HepG2 (cell line): ENCODE measurements at regions not wholly inside any gene's neighbourhood (a gene's known extent, or its start where the extent isn't known, plus 50 kb on each side); places are given as distances from the start of the nearest gene placed in this dataset.

Experiments used
- ATAC-seq: fragments of 200-7000 bp; cut with Tn5 transposase; 3 replicates; pipeline ENCODE4 v1.9.1; 2020; ENCODE audit warnings: mild to moderate bottlenecking, moderate library complexity
- BruUV-seq: library from RNA; stranded (reverse); fragments of 400-500 nt; replicated peaks from 2 replicates; lab custom pipeline; 2021; lab: Mats Ljungman, UMichigan
- CTCF ChIA-PET: fragments of 300-600 bp; formaldehyde crosslinking; extraction: SDS; loops from one replicate; lab custom pipeline; 2021; ENCODE audit warnings: low total read pairs, inconsistent platforms, low intra/inter-chr PET ratio; lab: Yijun Ruan, JAX
- POLR2A ChIA-PET: fragments of 350-600 bp; sonication (Branson Sonifier 250); formaldehyde crosslinking; loops from one replicate; lab custom pipeline; 2020; ENCODE audit warnings: antibody characterized with exemption, inconsistent platforms; lab: Yijun Ruan, JAX
- DNase-seq: peaks from one replicate; pipeline ENCODE4 v3.0.0-alpha.2; 2015; ENCODE audit warnings: low spot score
- FAIRE-seq: peaks from 3 replicates; lab custom pipeline; 2011; peaks lifted over from hg19 to GRCh38; lab: Jason Lieb, UNC
- H2AFZ ChIP-seq: one replicate; pipeline ENCODE4 v1.6.1; 2011; ENCODE audit warnings: low read length, inconsistent platforms
- H3K27ac ChIP-seq: fragments of 300-600 bp; 3 replicates; pipeline ENCODE4 v1.8.0; 2011; ENCODE audit warnings: mixed run types, mild to moderate bottlenecking, mixed read lengths, low read length, inconsistent platforms; ENCODE audit not compliant: insufficient read depth; ENCODE audit errors: extremely low read length
- H3K27me3 ChIP-seq, 2 experiments: fragments of 200-600 bp in 1 of 2; 2 replicates in 1 of 2; 3 replicates in 1 of 2; pipeline versions ENCODE4 v1.6.0 to v1.8.0; 2011; ENCODE audit warnings: low read length in 2 of 2, mild to moderate bottlenecking in 2 of 2, moderate library complexity in 2 of 2, inconsistent platforms in 1 of 2; ENCODE audit not compliant: insufficient read depth in 2 of 2, control insufficient read depth in 1 of 2
- H3K36me3 ChIP-seq, 2 experiments: fragments of 200-600 bp in 1 of 2; replicated peaks in 1 of 2; 2 replicates in 1 of 2; 3 replicates in 1 of 2; pipeline versions ENCODE4 v1.5.1 to v1.8.0; 2011; ENCODE audit warnings: low read length in 2 of 2, inconsistent platforms in 1 of 2; ENCODE audit not compliant: insufficient read depth in 2 of 2, control insufficient read depth in 1 of 2
- H3K4me1 ChIP-seq: 2 replicates; pipeline ENCODE4 v1.5.1; 2012; ENCODE audit warnings: low read length, inconsistent platforms; ENCODE audit not compliant: insufficient read depth
- H3K4me2 ChIP-seq: 2 replicates; pipeline ENCODE4 v1.6.0; 2011; ENCODE audit warnings: low read depth, low read length, inconsistent platforms
- H3K4me3 ChIP-seq, 3 experiments: fragments of 200-600 bp in 1 of 3; sonication (generic), shearing (Covaris generic) in 1 of 3; replicated peaks in 1 of 3; 2 replicates each; pipeline ENCODE4 v1.5.1; 2011 to 2016; ENCODE audit warnings: low read length in 3 of 3, inconsistent platforms in 2 of 3, low read depth in 2 of 3, mild to moderate bottlenecking in 2 of 3, control low read depth in 1 of 3, mixed read lengths in 1 of 3; ENCODE audit not compliant: insufficient read depth in 1 of 3
- H3K79me2 ChIP-seq: one replicate; pipeline ENCODE4 v1.6.1; 2011; ENCODE audit warnings: low read length, inconsistent platforms; ENCODE audit not compliant: insufficient read depth
- H3K9ac ChIP-seq: 2 replicates; pipeline ENCODE4 v1.6.0; 2011; ENCODE audit warnings: mild to moderate bottlenecking, low read depth, low read length, inconsistent platforms; ENCODE audit not compliant: insufficient read depth
- H3K9me3 ChIP-seq: 2 replicates; pipeline ENCODE4 v1.5.1; 2012; ENCODE audit warnings: mild to moderate bottlenecking, low read length
- H4K20me1 ChIP-seq: 2 replicates; pipeline ENCODE4 v1.6.0; 2011; ENCODE audit warnings: inconsistent platforms, mild to moderate bottlenecking, low read length, moderate library complexity; ENCODE audit not compliant: insufficient read depth
- ERF ChIP-seq: IDR thresholded peaks from 2 replicates; pipeline ENCODE4 v1.6.1; 2018; ENCODE audit warnings: missing biosample characterization, missing genetic modification reagents
- HNF4A ChIP-seq: sonication (generic); formaldehyde crosslinking; IDR thresholded peaks from 2 replicates; pipeline ENCODE4 v1.4.0; 2020; ENCODE audit warnings: missing genetic modification reagents
- HNRNPK ChIP-seq: fragments of 200-400 bp; formaldehyde crosslinking; IDR thresholded peaks from 2 replicates; pipeline ENCODE4 v1.6.1; 2018; ENCODE audit warnings: low read length, low read depth, moderate library complexity, mild to moderate bottlenecking; ENCODE audit not compliant: poor library complexity, severe bottlenecking
- NKX3-1 ChIP-seq: sonication (generic); formaldehyde crosslinking; IDR thresholded peaks from 2 replicates; pipeline ENCODE4 v1.5.0; 2020; ENCODE audit warnings: missing genetic modification reagents
- PTBP1 ChIP-seq: fragments of 200-400 bp; formaldehyde crosslinking; IDR thresholded peaks from 2 replicates; pipeline ENCODE4 v1.6.1; 2018; ENCODE audit warnings: low read length, low read depth; ENCODE audit not compliant: poor library complexity, severe bottlenecking
- SALL2 ChIP-seq: sonication (generic); formaldehyde crosslinking; IDR thresholded peaks from 2 replicates; pipeline ENCODE4 v1.8.1; 2023; ENCODE audit warnings: mild to moderate bottlenecking, missing genetic modification reagents, inconsistent platforms
- SIX4 ChIP-seq: sonication (generic); formaldehyde crosslinking; IDR thresholded peaks from 2 replicates; pipeline ENCODE4 v1.4.0; 2020; ENCODE audit warnings: missing genetic modification reagents
- SMAD3 ChIP-seq: sonication (generic); formaldehyde crosslinking; IDR thresholded peaks from 2 replicates; pipeline ENCODE4 v1.4.0; 2020; ENCODE audit warnings: missing genetic modification reagents
- TBX2 ChIP-seq: sonication (generic); formaldehyde crosslinking; IDR thresholded peaks from 2 replicates; pipeline ENCODE4 v1.5.0; 2020; ENCODE audit warnings: missing genetic modification reagents, mild to moderate bottlenecking, borderline replicate concordance
- TOE1 ChIP-seq: sonication (generic); formaldehyde crosslinking; IDR thresholded peaks from 2 replicates; pipeline ENCODE4 v1.4.0; 2020; ENCODE audit warnings: mild to moderate bottlenecking, missing genetic modification reagents
- XBP1 ChIP-seq: sonication (generic); formaldehyde crosslinking; IDR thresholded peaks from 2 replicates; pipeline ENCODE4 v1.5.0; 2020; ENCODE audit warnings: missing genetic modification reagents
- ZNF451 ChIP-seq: sonication (generic); formaldehyde crosslinking; IDR thresholded peaks from 2 replicates; pipeline ENCODE4 v1.5.0; 2020; ENCODE audit warnings: mild to moderate bottlenecking, missing genetic modification reagents
- ZNF703 ChIP-seq: sonication (generic); formaldehyde crosslinking; IDR thresholded peaks from 2 replicates; pipeline ENCODE4 v1.5.1; 2020; ENCODE audit warnings: missing genetic modification reagents, mild to moderate bottlenecking, moderate library complexity, borderline replicate concordance
- ZNF713 ChIP-seq: sonication (generic); formaldehyde crosslinking; IDR thresholded peaks from 2 replicates; pipeline ENCODE4 v1.4.0; 2020; ENCODE audit warnings: mild to moderate bottlenecking, missing genetic modification reagents
- ZSCAN20 ChIP-seq: sonication (generic); formaldehyde crosslinking; IDR thresholded peaks from 2 replicates; pipeline ENCODE4 v1.4.0; 2020; ENCODE audit warnings: missing genetic modification reagents, mild to moderate bottlenecking, borderline replicate concordance
- WGBS: methylation state at CpG from one replicate; pipeline ENCODE4 v1.1.6; 2017; ENCODE audit warnings: low lambda C conversion rate; 5-methylcytosine and 5-hydroxymethylcytosine counted together
- in situ Hi-C: cut with HindIII; loops from 2 replicates; pipeline ENCODE4 v1.10.0; 2017; ENCODE audit warnings: low pct_unique_long_range_greater_than_20kb; ENCODE audit not compliant: extremely low pct_ligation_motif_present
- intact Hi-C: fragments of 100-400 bp; cut with micrococcal nuclease; formaldehyde crosslinking; loops from one replicate; pipeline ENCODE4 v1.10.0; 2022; ENCODE audit not compliant: unreplicated experiment
- TF ChIP-seq, protein P1 (sequence below): sonication (generic); formaldehyde crosslinking; IDR thresholded peaks from 2 replicates; pipeline ENCODE4 v1.5.0; 2020; ENCODE audit warnings: missing genetic modification reagents, mild to moderate bottlenecking, borderline replicate concordance
- TF ChIP-seq, protein P2 (sequence below): sonication (generic); formaldehyde crosslinking; IDR thresholded peaks from 2 replicates; pipeline ENCODE4 v1.5.0; 2020; ENCODE audit warnings: mild to moderate bottlenecking, missing genetic modification reagents

DNA sequence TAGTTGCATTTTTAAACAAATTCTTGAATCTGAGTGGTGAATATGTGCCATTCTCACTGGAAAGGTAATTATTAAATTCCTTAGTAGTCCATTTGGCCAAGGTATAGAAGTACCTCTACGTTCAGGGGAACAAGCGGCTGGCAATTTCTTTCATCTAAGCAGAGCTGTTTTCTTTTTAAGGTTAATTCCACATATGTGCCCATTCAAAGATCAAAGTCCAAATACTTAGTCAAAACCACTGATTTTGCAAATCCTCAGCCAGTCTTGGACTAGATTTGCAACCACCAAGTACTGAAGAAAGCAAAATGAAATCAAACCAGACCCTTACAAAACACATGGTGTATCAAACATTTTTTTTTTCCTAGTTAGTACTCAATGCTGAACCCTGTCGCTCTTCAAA lies 68.7 kb upstream of the JDP2 start:
- FAIRE-seq (no peak), ATAC-seq (no peak), DNase-seq (peak; percentile 12)
- POLR2A ChIA-PET: interaction anchor here (0.7 kb wide), 1 partner anchor 61 kb away, joined by 3 read pairs; no protein-coding TSS in a partner anchor
- no peak for TF ChIP-seq TBX2 (CRISPR knock-in tag)
- no peak for TF ChIP-seq ZNF713
- no peak for TF ChIP-seq ZNF451 (CRISPR knock-in tag)
- TF ChIP-seq NKX3-1 (CRISPR knock-in tag): no peak
- TF ChIP-seq ZNF703 (CRISPR knock-in tag): no peak
- peak; percentile 47; the same call in 1 of the 2 replicates for TF ChIP-seq HNF4A
- TF ChIP-seq PTBP1: no peak
- Histone ChIP-seq H2AFZ (no peak overlapping the region), H3K4me2 (no peak overlapping the region), H3K27me3 (no peaks in the 10 kb centered on the region), H3K9ac (no peak overlapping the region), H3K27ac (no peak overlapping the region), H3K9me3 (no peaks in the 10 kb centered on the region), H4K20me1 (no peaks in the 10 kb centered on the region), H3K79me2 (no peaks in the 10 kb centered on the region), H3K4me1 (peaks cover 9% of the 10 kb centered on the region), H3K4me3 (no peak overlapping the region), H3K36me3 (no peaks in the 10 kb centered on the region)
- in situ Hi-C loops: no loop called here
- CTCF ChIA-PET: no interaction called here
- no TSS peak for BruUV-seq
- intact Hi-C loops: no loop called here
- 2% methylated on average over 3 of the region's 3 CpGs for WGBS

DNA sequence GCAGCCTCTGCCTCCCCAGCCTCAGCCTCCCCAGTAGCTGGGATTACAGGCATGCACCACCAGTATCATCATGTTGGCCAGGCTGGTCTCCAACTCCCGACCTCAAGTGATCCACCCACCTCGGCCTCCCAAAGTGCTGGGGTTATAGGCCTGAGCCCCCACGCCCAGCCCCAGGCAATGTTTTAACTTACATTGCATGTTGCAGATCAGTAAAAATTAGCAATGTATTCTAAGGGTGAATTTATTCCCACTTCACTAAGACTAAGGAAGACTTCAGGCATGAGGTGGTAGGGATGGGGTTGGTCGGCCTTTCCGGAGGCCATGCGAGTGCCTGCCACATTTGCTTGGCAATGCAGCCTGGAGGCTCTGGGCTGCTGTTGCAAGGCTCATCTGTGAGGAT lies 66.8 kb upstream of the JDP2 start:
- no peaks in the 10 kb centered on the region; a peak in 2 of 5 replicates for H3K27me3 ChIP-seq
- WGBS: 65% methylated on average over 6 of the region's 6 CpGs
- no peak overlapping the region for H3K27ac ChIP-seq
- no peak overlapping the region for H3K4me3 ChIP-seq
- DNase-seq (no peak), ATAC-seq (no peak), FAIRE-seq (no peak)
- H4K20me1 ChIP-seq: no peaks in the 10 kb centered on the region
- H2AFZ ChIP-seq: no peak overlapping the region
- in situ Hi-C loops: no loop called here
- ChIA-PET CTCF (no interaction called here), POLR2A (no interaction called here)
- H3K9me3 ChIP-seq: no peaks in the 10 kb centered on the region
- peaks cover 9% of the 10 kb centered on the region for H3K4me1 ChIP-seq
- H3K4me2 ChIP-seq: no peak overlapping the region
- H3K79me2 ChIP-seq: no peaks in the 10 kb centered on the region
- no TSS peak for BruUV-seq
- H3K36me3 ChIP-seq: no peaks in the 10 kb centered on the region
- intact Hi-C loops: no loop called here
- H3K9ac ChIP-seq: no peak overlapping the region
- TF ChIP-seq, protein P1, sequence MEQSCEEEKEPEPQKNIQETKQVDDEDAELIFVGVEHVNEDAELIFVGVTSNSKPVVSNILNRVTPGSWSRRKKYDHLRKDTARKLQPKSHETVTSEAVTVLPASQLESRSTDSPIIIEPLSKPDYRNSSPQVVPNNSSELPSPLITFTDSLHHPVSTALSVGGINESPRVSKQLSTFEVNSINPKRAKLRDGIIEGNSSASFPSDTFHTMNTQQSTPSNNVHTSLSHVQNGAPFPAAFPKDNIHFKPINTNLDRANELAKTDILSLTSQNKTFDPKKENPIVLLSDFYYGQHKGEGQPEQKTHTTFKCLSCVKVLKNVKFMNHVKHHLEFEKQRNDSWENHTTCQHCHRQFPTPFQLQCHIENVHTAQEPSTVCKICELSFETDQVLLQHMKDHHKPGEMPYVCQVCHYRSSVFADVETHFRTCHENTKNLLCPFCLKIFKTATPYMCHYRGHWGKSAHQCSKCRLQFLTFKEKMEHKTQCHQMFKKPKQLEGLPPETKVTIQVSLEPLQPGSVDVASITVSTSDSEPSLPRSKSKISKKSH: no peak
- TF ChIP-seq SIX4 (CRISPR knock-in tag): no peak
- TF ChIP-seq TOE1 (CRISPR knock-in tag): no peak
- no peak for TF ChIP-seq SMAD3 (CRISPR knock-in tag)
- TF ChIP-seq, protein P2, sequence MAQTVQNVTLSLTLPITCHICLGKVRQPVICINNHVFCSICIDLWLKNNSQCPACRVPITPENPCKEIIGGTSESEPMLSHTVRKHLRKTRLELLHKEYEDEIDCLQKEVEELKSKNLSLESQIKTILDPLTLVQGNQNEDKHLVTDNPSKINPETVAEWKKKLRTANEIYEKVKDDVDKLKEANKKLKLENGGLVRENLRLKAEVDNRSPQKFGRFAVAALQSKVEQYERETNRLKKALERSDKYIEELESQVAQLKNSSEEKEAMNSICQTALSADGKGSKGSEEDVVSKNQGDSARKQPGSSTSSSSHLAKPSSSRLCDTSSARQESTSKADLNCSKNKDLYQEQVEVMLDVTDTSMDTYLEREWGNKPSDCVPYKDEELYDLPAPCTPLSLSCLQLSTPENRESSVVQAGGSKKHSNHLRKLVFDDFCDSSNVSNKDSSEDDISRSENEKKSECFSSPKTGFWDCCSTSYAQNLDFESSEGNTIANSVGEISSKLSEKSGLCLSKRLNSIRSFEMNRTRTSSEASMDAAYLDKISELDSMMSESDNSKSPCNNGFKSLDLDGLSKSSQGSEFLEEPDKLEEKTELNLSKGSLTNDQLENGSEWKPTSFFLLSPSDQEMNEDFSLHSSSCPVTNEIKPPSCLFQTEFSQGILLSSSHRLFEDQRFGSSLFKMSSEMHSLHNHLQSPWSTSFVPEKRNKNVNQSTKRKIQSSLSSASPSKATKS (CRISPR knock-in tag): no peak
- no peak for TF ChIP-seq XBP1 (CRISPR knock-in tag)
- TF ChIP-seq SALL2 (CRISPR knock-in tag): no peak
- no peak for TF ChIP-seq ERF (CRISPR knock-in tag)
- TF ChIP-seq HNRNPK: no peak
- TF ChIP-seq ZSCAN20 (CRISPR knock-in tag): no peak
